HG03064 (cell line): ENCODE measurements at regions not wholly inside any gene's neighbourhood (a gene's known extent, or its start where the extent isn't known, plus 50 kb on each side); places are given as distances from the start of the nearest gene placed in this dataset.

Source experiments
- ATAC-seq: cut with Tn5 transposase; IDR thresholded peaks from one replicate; pipeline ENCODE4 v1.9.1; 2021; ENCODE audit warnings: low read depth; ENCODE audit not compliant: unreplicated experiment

GRCh38 chr9:82532504-82533180 is 530.3 kb downstream of the RASEF start:
- no peak for ATAC-seq

- no peak for ATAC-seq
Observed at GRCh38 chr9:82535432-82535998, 527.4 kb downstream of the RASEF start.

GRCh38 chr9:82538634-82539033 is 524.3 kb downstream of the RASEF start:
- no peak for ATAC-seq

- no peak for ATAC-seq
Observed at GRCh38 chr9:82539146-82539545, 523.8 kb downstream of the RASEF start.

- ATAC-seq: no peak
Observed at GRCh38 chr9:82539856-82540579, 522.9 kb downstream of the RASEF start.

- no peak for ATAC-seq
Observed at GRCh38 chr9:82543726-82544125, 519.2 kb downstream of the RASEF start.

GRCh38 chr9:82546136-82546535 is 516.8 kb downstream of the RASEF start:
- no peak for ATAC-seq

- ATAC-seq: no peak
Observed at GRCh38 chr9:82547995-82548394, 514.9 kb downstream of the RASEF start.

GRCh38 chr9:82549174-82549821 is 513.6 kb downstream of the RASEF start:
- ATAC-seq: no peak

- ATAC-seq: no peak
Observed at GRCh38 chr9:82552784-82553183, 510.2 kb downstream of the RASEF start.

GRCh38 chr9:82553654-82554366 is 509.1 kb downstream of the RASEF start:
- ATAC-seq: no peak

GRCh38 chr9:82554381-82554780 is 508.6 kb downstream of the RASEF start:
- no peak for ATAC-seq

GRCh38 chr9:82555031-82555430 is 507.9 kb downstream of the RASEF start:
- ATAC-seq: no peak

GRCh38 chr9:82555431-82556051 is 507.4 kb downstream of the RASEF start:
- ATAC-seq: no peak

- ATAC-seq: no peak
Observed at GRCh38 chr9:82558346-82558745, 504.6 kb downstream of the RASEF start.

GRCh38 chr9:82558855-82559630 is 503.9 kb downstream of the RASEF start:
- ATAC-seq: no peak

- no peak for ATAC-seq
Observed at GRCh38 chr9:82560036-82560435, 502.9 kb downstream of the RASEF start.

GRCh38 chr9:82560457-82560904 is 502.5 kb downstream of the RASEF start:
- ATAC-seq: no peak

- no peak for ATAC-seq
Observed at GRCh38 chr9:82563094-82563493, 499.8 kb downstream of the RASEF start.
